GM13977 (cell line): ENCODE measurements at regions not wholly inside any gene's neighbourhood (a gene's known extent, or its start where the extent isn't known, plus 50 kb on each side); places are given as distances from the start of the nearest gene placed in this dataset.

Experiments
- DNase-seq: peaks from one replicate; pipeline ENCODE4 v3.0.0; 2012; ENCODE audit warnings: low spot score
- CTCF ChIP-seq: IDR thresholded peaks from 2 replicates; pipeline ENCODE4 v1.5.1; 2012; ENCODE audit warnings: mild to moderate bottlenecking, control low read depth; ENCODE audit not compliant: insufficient read depth; ENCODE audit errors: extremely low read depth, missing control alignments
- in situ Hi-C: fragments of 300-500 bp; cut with MboI; formaldehyde crosslinking; loops from one replicate; pipeline ENCODE4 v1.12.0; 2022; ENCODE audit warnings: low sequenced_read_pairs, low pct_unique_long_range_greater_than_20kb, mixed read lengths, inconsistent platforms; ENCODE audit not compliant: unreplicated experiment

GRCh38 chr21:19713313-19713712, 1284.9 kb upstream of the NCAM2 start:
- no peak for DNase-seq
- in situ Hi-C loops: no loop called here
- TF ChIP-seq CTCF: no peak

GRCh38 chr21:19724081-19724480, 1274.1 kb upstream of the NCAM2 start:
- in situ Hi-C loops: no loop called here
- no peak for DNase-seq
- no peak for TF ChIP-seq CTCF

GRCh38 chr21:19731251-19731650, 1267.0 kb upstream of the NCAM2 start:
- in situ Hi-C loops: no loop called here
- no peak for DNase-seq
- TF ChIP-seq CTCF: no peak

- DNase-seq: no peak
- in situ Hi-C loops: no loop called here
- TF ChIP-seq CTCF: no peak
Measured at GRCh38 chr21:19759836-19760235, 1238.4 kb upstream of the NCAM2 start.

GRCh38 chr21:19767546-19767945, 1230.7 kb upstream of the NCAM2 start:
- in situ Hi-C loops: no loop called here
- no peak for DNase-seq
- TF ChIP-seq CTCF: no peak

- in situ Hi-C loops: no loop called here
- TF ChIP-seq CTCF: no peak
- no peak for DNase-seq
Measured at GRCh38 chr21:19771881-19772280, 1226.3 kb upstream of the NCAM2 start.

- no peak for TF ChIP-seq CTCF
- DNase-seq: no peak
Measured at GRCh38 chr21:19776076-19776475, 1222.1 kb upstream of the NCAM2 start.

More at GRCh38 chr21:19776076-19776475, 1222.1 kb upstream of the NCAM2 start:
- in situ Hi-C loops: no loop called here
